Liver (tissue), 8 donors: ENCODE measurements at regions not wholly inside any gene's neighbourhood (a gene's known extent, or its start where the extent isn't known, plus 50 kb on each side); places are given as distances from the start of the nearest gene placed in this dataset.

Experiments
- DNase-seq: peaks from one replicate; pipeline ENCODE4 v3.0.0-alpha.2; 2017; ENCODE audit warnings: low spot score
- H3K27ac ChIP-seq, 2 donors: one replicate each; pipeline ENCODE4 v1.7.0; 2013; ENCODE audit warnings: inconsistent platforms in 2 of 2, low read length in 2 of 2, control low read depth in 1 of 2, low read depth in 1 of 2, mild to moderate bottlenecking in 1 of 2
- H3K27me3 ChIP-seq, 4 donors: one replicate each; pipeline versions ENCODE4 v1.6.1 to v1.7.0; 2013; ENCODE audit warnings: low read length in 3 of 4, inconsistent platforms in 1 of 4, mild to moderate bottlenecking in 1 of 4, moderate library complexity in 1 of 4; ENCODE audit not compliant: control insufficient read depth in 4 of 4, insufficient read depth in 4 of 4
- H3K36me3 ChIP-seq, 4 donors: one replicate each; pipeline versions ENCODE4 v1.6.1 to v1.7.0; 2013; ENCODE audit warnings: low read length in 3 of 4, mild to moderate bottlenecking in 3 of 4, low read depth in 1 of 4, moderate library complexity in 1 of 4; ENCODE audit not compliant: control insufficient read depth in 4 of 4, insufficient read depth in 3 of 4
- H3K4me1 ChIP-seq, 4 donors: one replicate each; pipeline versions ENCODE4 v1.6.1 to v1.7.0; 2013; ENCODE audit warnings: low read length in 3 of 4, mild to moderate bottlenecking in 3 of 4, moderate library complexity in 1 of 4; ENCODE audit not compliant: control insufficient read depth in 4 of 4, insufficient read depth in 4 of 4
- H3K4me3 ChIP-seq, 3 donors: one replicate each; pipeline versions ENCODE4 v1.6.1 to v1.7.0; 2013; ENCODE audit warnings: low read length in 3 of 3, control low read depth in 1 of 3, low read depth in 1 of 3, mild to moderate bottlenecking in 1 of 3
- H3K9ac ChIP-seq, 2 donors: one replicate each; pipeline ENCODE4 v1.7.0; 2013; ENCODE audit warnings: low read length in 2 of 2, mild to moderate bottlenecking in 2 of 2, moderate library complexity in 2 of 2, control low read depth in 1 of 2, low read depth in 1 of 2
- H3K9me3 ChIP-seq, 4 donors: one replicate each; pipeline versions ENCODE4 v1.6.1 to v1.7.0; 2013; ENCODE audit warnings: low read length in 3 of 4; ENCODE audit not compliant: control insufficient read depth in 4 of 4
- CTCF ChIP-seq: fragments of 150-350 bp; IDR thresholded peaks from 2 replicates; pipeline ENCODE4 v1.5.1; 2017; ENCODE audit warnings: improper control_type of control experiment, low read depth, low read length; ENCODE audit not compliant: missing input control
- EGR1 ChIP-seq, 2 donors: IDR thresholded peaks; 2 replicates each; pipeline ENCODE4 v1.6.1; 2016 to 2018; ENCODE audit warnings: antibody characterized with exemption in 2 of 2, low read depth in 2 of 2
- FOXA2 ChIP-seq: IDR thresholded peaks from 2 replicates; pipeline ENCODE4 v1.6.1; 2016; ENCODE audit warnings: antibody characterized with exemption
- JUND ChIP-seq, 2 donors: IDR thresholded peaks; 2 replicates each; pipeline ENCODE4 v1.6.1; 2016; ENCODE audit warnings: antibody characterized with exemption in 2 of 2
- NR2F2 ChIP-seq: IDR thresholded peaks from 2 replicates; pipeline ENCODE4 v1.6.1; 2016; ENCODE audit warnings: antibody characterized with exemption
- SP1 ChIP-seq: IDR thresholded peaks from 2 replicates; pipeline ENCODE4 v1.6.1; 2018; ENCODE audit warnings: antibody characterized with exemption, mild to moderate bottlenecking
- TAF1 ChIP-seq: conservative IDR thresholded peaks from 2 replicates; pipeline ENCODE4 v1.6.1; 2016; ENCODE audit warnings: antibody characterized with exemption, mild to moderate bottlenecking
- WGBS: extraction: QIAGEN DNeasy Blood & Tissue Kit; methylation state at CpG from one replicate; pipeline ENCODE4 v1.1.7; 2013; 5-methylcytosine and 5-hydroxymethylcytosine counted together
- TF ChIP-seq, protein P1 (sequence below): IDR thresholded peaks from 2 replicates; pipeline ENCODE4 v1.6.1; 2016; ENCODE audit warnings: antibody characterized with exemption, mild to moderate bottlenecking
- TF ChIP-seq, protein P2 (sequence below): IDR thresholded peaks from 2 replicates; pipeline ENCODE4 v1.6.1; 2016; ENCODE audit warnings: antibody characterized with exemption
- donor health status: healthy.
- donor health status: healthy.
- donor health status: healthy.
- donor health status: healthy.
- donor health status: healthy.

- Histone ChIP-seq H3K9me3 (no peaks in the 10 kb centered on the region), H3K27ac (no peak overlapping the region), H3K27me3 (no peaks in the 10 kb centered on the region), H3K4me1 (peaks cover 0 to 11% (median 4%) of the 10 kb centered on the region in 4 donors), H3K36me3 (no peaks in the 10 kb centered on the region), H3K4me3 (no peak overlapping the region), H3K9ac (no peak overlapping the region)
- TF ChIP-seq JUND (IDR thresholded peaks at IDR 0.05), result no peak
- no peak for TF ChIP-seq CTCF
- TF ChIP-seq FOXA2, result no peak
- TF ChIP-seq TAF1, result no peak
- TF ChIP-seq, protein P1, sequence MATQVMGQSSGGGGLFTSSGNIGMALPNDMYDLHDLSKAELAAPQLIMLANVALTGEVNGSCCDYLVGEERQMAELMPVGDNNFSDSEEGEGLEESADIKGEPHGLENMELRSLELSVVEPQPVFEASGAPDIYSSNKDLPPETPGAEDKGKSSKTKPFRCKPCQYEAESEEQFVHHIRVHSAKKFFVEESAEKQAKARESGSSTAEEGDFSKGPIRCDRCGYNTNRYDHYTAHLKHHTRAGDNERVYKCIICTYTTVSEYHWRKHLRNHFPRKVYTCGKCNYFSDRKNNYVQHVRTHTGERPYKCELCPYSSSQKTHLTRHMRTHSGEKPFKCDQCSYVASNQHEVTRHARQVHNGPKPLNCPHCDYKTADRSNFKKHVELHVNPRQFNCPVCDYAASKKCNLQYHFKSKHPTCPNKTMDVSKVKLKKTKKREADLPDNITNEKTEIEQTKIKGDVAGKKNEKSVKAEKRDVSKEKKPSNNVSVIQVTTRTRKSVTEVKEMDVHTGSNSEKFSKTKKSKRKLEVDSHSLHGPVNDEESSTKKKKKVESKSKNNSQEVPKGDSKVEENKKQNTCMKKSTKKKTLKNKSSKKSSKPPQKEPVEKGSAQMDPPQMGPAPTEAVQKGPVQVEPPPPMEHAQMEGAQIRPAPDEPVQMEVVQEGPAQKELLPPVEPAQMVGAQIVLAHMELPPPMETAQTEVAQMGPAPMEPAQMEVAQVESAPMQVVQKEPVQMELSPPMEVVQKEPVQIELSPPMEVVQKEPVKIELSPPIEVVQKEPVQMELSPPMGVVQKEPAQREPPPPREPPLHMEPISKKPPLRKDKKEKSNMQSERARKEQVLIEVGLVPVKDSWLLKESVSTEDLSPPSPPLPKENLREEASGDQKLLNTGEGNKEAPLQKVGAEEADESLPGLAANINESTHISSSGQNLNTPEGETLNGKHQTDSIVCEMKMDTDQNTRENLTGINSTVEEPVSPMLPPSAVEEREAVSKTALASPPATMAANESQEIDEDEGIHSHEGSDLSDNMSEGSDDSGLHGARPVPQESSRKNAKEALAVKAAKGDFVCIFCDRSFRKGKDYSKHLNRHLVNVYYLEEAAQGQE, result no peak
- TF ChIP-seq, protein P2, sequence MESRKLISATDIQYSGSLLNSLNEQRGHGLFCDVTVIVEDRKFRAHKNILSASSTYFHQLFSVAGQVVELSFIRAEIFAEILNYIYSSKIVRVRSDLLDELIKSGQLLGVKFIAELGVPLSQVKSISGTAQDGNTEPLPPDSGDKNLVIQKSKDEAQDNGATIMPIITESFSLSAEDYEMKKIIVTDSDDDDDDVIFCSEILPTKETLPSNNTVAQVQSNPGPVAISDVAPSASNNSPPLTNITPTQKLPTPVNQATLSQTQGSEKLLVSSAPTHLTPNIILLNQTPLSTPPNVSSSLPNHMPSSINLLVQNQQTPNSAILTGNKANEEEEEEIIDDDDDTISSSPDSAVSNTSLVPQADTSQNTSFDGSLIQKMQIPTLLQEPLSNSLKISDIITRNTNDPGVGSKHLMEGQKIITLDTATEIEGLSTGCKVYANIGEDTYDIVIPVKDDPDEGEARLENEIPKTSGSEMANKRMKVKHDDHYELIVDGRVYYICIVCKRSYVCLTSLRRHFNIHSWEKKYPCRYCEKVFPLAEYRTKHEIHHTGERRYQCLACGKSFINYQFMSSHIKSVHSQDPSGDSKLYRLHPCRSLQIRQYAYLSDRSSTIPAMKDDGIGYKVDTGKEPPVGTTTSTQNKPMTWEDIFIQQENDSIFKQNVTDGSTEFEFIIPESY, result no peak
- WGBS, result 84% methylated on average over 6 of the region's 6 CpGs
- no peak for DNase-seq
Measured at GRCh38 chr11:26909991-26910591, 83.8 kb upstream of the FIBIN start.

GRCh38 chr11:26914968-26915367, 78.9 kb upstream of the FIBIN start:
- H3K27ac ChIP-seq, result no peak overlapping the region
- 80% methylated on average over 6 of the region's 6 CpGs for WGBS
- no peaks in the 10 kb centered on the region for H3K9me3 ChIP-seq
- no peak for DNase-seq
- H3K27me3 ChIP-seq, result no peaks in the 10 kb centered on the region
- H3K36me3 ChIP-seq, result no peaks in the 10 kb centered on the region
- peaks cover 0 to 8% (median 4%) of the 10 kb centered on the region in 4 donors for H3K4me1 ChIP-seq
- H3K4me3 ChIP-seq, result no peak overlapping the region
- no peak overlapping the region for H3K9ac ChIP-seq
- no peak for TF ChIP-seq SP1
- TF ChIP-seq NR2F2, result no peak
- no peak for TF ChIP-seq EGR1 (IDR thresholded peaks at IDR 0.05; ENCODE audit: low read depth in 2 of 2)
- TF ChIP-seq, protein P1, result no peak
